ENCODE measurements at regions not wholly inside any gene's neighbourhood (a gene's known extent, or its start where the extent isn't known, plus 50 kb on each side); places are given as distances from the start of the nearest gene placed in this dataset.
"Not testable (repeated sequence)": the region's sequence is repeated elsewhere in the genome, so short reads cannot be mapped to it uniquely, and the experiment has no call there.

- DNase-seq (ENCODE audit: low read depth in 2 of 2): no peak
These were observed 147.5 kb downstream of the NFKBIZ start for GRCh38 chr3:101996832-101997231.

- DNase-seq (ENCODE audit: low read depth in 2 of 2): no peak
These were observed 149.1 kb downstream of the NFKBIZ start for GRCh38 chr3:101998256-101998926.

- no peak for DNase-seq (ENCODE audit: low read depth in 2 of 2)
These were observed 150.0 kb downstream of the NFKBIZ start for GRCh38 chr3:101999177-101999779.

GRCh38 chr3:102000620-102001209 lies 151.4 kb downstream of the NFKBIZ start:
- DNase-seq (ENCODE audit: low read depth in 2 of 2): no peak

- no peak for DNase-seq (ENCODE audit: low read depth in 2 of 2)
These were observed 152.7 kb downstream of the NFKBIZ start for GRCh38 chr3:102002056-102002455.

GRCh38 chr3:102004561-102004960 lies 155.2 kb downstream of the NFKBIZ start:
- DNase-seq (ENCODE audit: low read depth in 2 of 2): no peak

- DNase-seq (ENCODE audit: low read depth in 2 of 2): no peak
These were observed 156.2 kb downstream of the NFKBIZ start for GRCh38 chr3:102005551-102005950.

- DNase-seq (ENCODE audit: low read depth in 2 of 2): no peak
These were observed 157.6 kb downstream of the NFKBIZ start for GRCh38 chr3:102006812-102007485.

- DNase-seq (ENCODE audit: low read depth in 2 of 2): not testable (repeated sequence)
These were observed 159.1 kb downstream of the NFKBIZ start for GRCh38 chr3:102008436-102008835.

GRCh38 chr3:102016417-102016816 lies 167.1 kb downstream of the NFKBIZ start:
- no peak for DNase-seq (ENCODE audit: low read depth in 2 of 2)

- no peak for DNase-seq (ENCODE audit: low read depth in 2 of 2)
These were observed 168.5 kb downstream of the NFKBIZ start for GRCh38 chr3:102017784-102018183.

GRCh38 chr3:102018551-102018950 lies 169.2 kb downstream of the NFKBIZ start:
- DNase-seq (ENCODE audit: low read depth in 2 of 2): no peak

- no peak for DNase-seq (ENCODE audit: low read depth in 2 of 2)
These were observed 171.4 kb downstream of the NFKBIZ start for GRCh38 chr3:102020735-102021134.

GRCh38 chr3:102024270-102024904 lies 175.1 kb downstream of the NFKBIZ start:
- DNase-seq (ENCODE audit: low read depth in 2 of 2): no peak

- DNase-seq (ENCODE audit: low read depth in 2 of 2): no peak
These were observed 176.4 kb downstream of the NFKBIZ start for GRCh38 chr3:102025606-102026270.

- no peak for DNase-seq (ENCODE audit: low read depth in 2 of 2)
These were observed 177.3 kb downstream of the NFKBIZ start for GRCh38 chr3:102026656-102027055.

GRCh38 chr3:102030661-102031060 lies 181.3 kb downstream of the NFKBIZ start:
- DNase-seq (ENCODE audit: low read depth in 2 of 2): no peak

GRCh38 chr3:102031834-102032233 lies 182.5 kb downstream of the NFKBIZ start:
- no peak for DNase-seq (ENCODE audit: low read depth in 2 of 2)

GRCh38 chr3:102032491-102033383 lies 183.4 kb downstream of the NFKBIZ start:
- DNase-seq (ENCODE audit: low read depth in 2 of 2): no peak

GRCh38 chr3:102034639-102035451 lies 185.5 kb downstream of the NFKBIZ start:
- DNase-seq (ENCODE audit: low read depth in 2 of 2): no peak

Data from stimulated activated CD8-positive, alpha-beta memory T cell treated with anti-CD3 and anti-CD28 coated beads, Interleukin-15, amount 100 ng/mL, for 4 hours (primary cell).